Fibroblast of the aortic adventitia (primary cell): ENCODE measurements at regions not wholly inside any gene's neighbourhood (a gene's known extent, or its start where the extent isn't known, plus 50 kb on each side); places are given as distances from the start of the nearest gene placed in this dataset.
"Not testable (repeated sequence)": the region's sequence is repeated elsewhere in the genome, so short reads cannot be mapped to it uniquely, and the experiment has no call there.

Experiments
- DNase-seq: peaks from one replicate; pipeline ENCODE4 v3.0.0-alpha.2; 2010; ENCODE audit warnings: low read depth
- H3K4me3 ChIP-seq: 2 replicates; pipeline ENCODE4 v1.5.1; 2011; ENCODE audit warnings: low read depth, mild to moderate bottlenecking, control low read depth, low read length, moderate library complexity
- CTCF ChIP-seq: IDR thresholded peaks from 2 replicates; pipeline ENCODE4 v1.5.1; 2011; ENCODE audit warnings: mild to moderate bottlenecking, low read length, control low read depth, inconsistent platforms; ENCODE audit not compliant: insufficient read depth

GRCh38 chr5:173391031-173391430 lies 62.8 kb upstream of the STC2 start:
- no peak for DNase-seq
- no peak for TF ChIP-seq CTCF
- no peak overlapping the region for H3K4me3 ChIP-seq

- not testable (repeated sequence) for H3K4me3 ChIP-seq, DNase-seq
These were observed 59.1 kb upstream of the STC2 start for GRCh38 chr5:173387293-173387692.

- no peak for DNase-seq
- no peak for TF ChIP-seq CTCF
- no peak overlapping the region for H3K4me3 ChIP-seq
These were observed 57.7 kb upstream of the STC2 start for GRCh38 chr5:173385832-173386360.

GRCh38 chr5:173383711-173384110 lies 55.5 kb upstream of the STC2 start:
- no peak for DNase-seq
- H3K4me3 ChIP-seq = no peak overlapping the region
- no peak for TF ChIP-seq CTCF

- no peak for DNase-seq
- TF ChIP-seq CTCF = no peak
- no peak overlapping the region for H3K4me3 ChIP-seq
These were observed 50.5 kb upstream of the STC2 start for GRCh38 chr5:173378727-173379126.
